ENCODE measurements at regions not wholly inside any gene's neighbourhood (a gene's known extent, or its start where the extent isn't known, plus 50 kb on each side); places are given as distances from the start of the nearest gene placed in this dataset.

GRCh38 chr5:4802044-4802443, 338.1 kb upstream of the ADAMTS16 start:
- Histone ChIP-seq H3K27ac (ENCODE audit: low read depth, low read length) (no peak overlapping the region), H3K27me3 (ENCODE audit: control insufficient read depth in 2 of 2, insufficient read depth in 2 of 2, low read length in 2 of 2) (no peaks in the 10 kb centered on the region), H3K36me3 (ENCODE audit: control insufficient read depth in 2 of 3, insufficient read depth in 3 of 3, low read length in 3 of 3) (no peaks in the 10 kb centered on the region), H3K9me3 (ENCODE audit: control insufficient read depth in 2 of 3, low read length in 3 of 3) (no peaks in the 10 kb centered on the region), H3K4me1 (ENCODE audit: control insufficient read depth in 2 of 2, insufficient read depth in 2 of 2, low read length in 2 of 2) (no peaks in the 10 kb centered on the region), H3K4me3 (ENCODE audit: low read length) (no peak overlapping the region)
- intact Hi-C loops (cut with micrococcal nuclease), result no loop called here
- Mint-ChIP-seq H3K27ac (no peak overlapping the region), H3K27me3 (no peaks in the 10 kb centered on the region), H3K36me3 (no peaks in the 10 kb centered on the region), H3K9me3 (peaks cover 0 to 29% (median 5%) of the 10 kb centered on the region in 11 donors), H3K4me1 (no peaks in the 10 kb centered on the region), H3K4me3 (no peak overlapping the region)
- no peak for DNase-seq
- ChIA-PET POLR2A (no interaction called here), CTCF (no interaction called here)
- ATAC-seq, result no peak

- no peaks in the 10 kb centered on the region for H3K36me3 ChIP-seq (ENCODE audit: control insufficient read depth in 2 of 3, insufficient read depth in 3 of 3, low read length in 3 of 3)
- Mint-ChIP-seq H3K4me3 (no peak overlapping the region), H3K27me3 (no peaks in the 10 kb centered on the region), H3K36me3 (no peaks in the 10 kb centered on the region), H3K4me1 (no peaks in the 10 kb centered on the region), H3K9me3 (peaks cover 0 to 28% (median 8%) of the 10 kb centered on the region in 11 donors), H3K27ac (no peak overlapping the region)
- ChIA-PET CTCF (no interaction called here), POLR2A (no interaction called here)
- no peak for ATAC-seq
- H3K9me3 ChIP-seq (ENCODE audit: control insufficient read depth in 2 of 3, low read length in 3 of 3), result peaks cover 0 to 3% (median 0%) of the 10 kb centered on the region in 3 experiments
- intact Hi-C loops (cut with micrococcal nuclease), result no loop called here
- no peaks in the 10 kb centered on the region for H3K4me1 ChIP-seq (ENCODE audit: control insufficient read depth in 2 of 2, insufficient read depth in 2 of 2, low read length in 2 of 2)
- no peak for DNase-seq
- H3K4me3 ChIP-seq (ENCODE audit: low read length), result no peak overlapping the region
- H3K27me3 ChIP-seq (ENCODE audit: control insufficient read depth in 2 of 2, insufficient read depth in 2 of 2, low read length in 2 of 2), result no peaks in the 10 kb centered on the region
- no peak overlapping the region for H3K27ac ChIP-seq (ENCODE audit: low read depth, low read length)
Measured at GRCh38 chr5:4804691-4805360, 335.3 kb upstream of the ADAMTS16 start.

GRCh38 chr5:4815002-4815401, 325.1 kb upstream of the ADAMTS16 start:
- no peak for ATAC-seq
- H3K27me3 ChIP-seq (ENCODE audit: control insufficient read depth in 2 of 2, insufficient read depth in 2 of 2, low read length in 2 of 2), result no peaks in the 10 kb centered on the region
- H3K4me1 Mint-ChIP-seq, result no peaks in the 10 kb centered on the region
- ChIA-PET POLR2A (no interaction called here), CTCF (no interaction called here)
- peaks cover 0 to 8% (median 0%) of the 10 kb centered on the region in 5 donors for H3K36me3 Mint-ChIP-seq
- H3K4me3 ChIP-seq (ENCODE audit: low read length), result no peak overlapping the region
- peaks cover 0 to 35% (median 14%) of the 10 kb centered on the region in 11 donors for H3K9me3 Mint-ChIP-seq
- no peaks in the 10 kb centered on the region for H3K36me3 ChIP-seq (ENCODE audit: control insufficient read depth in 2 of 3, insufficient read depth in 3 of 3, low read length in 3 of 3)
- no peaks in the 10 kb centered on the region for H3K27me3 Mint-ChIP-seq
- DNase-seq, result no peak
- H3K9me3 ChIP-seq (ENCODE audit: control insufficient read depth in 2 of 3, low read length in 3 of 3), result no peaks in the 10 kb centered on the region
- H3K4me3 Mint-ChIP-seq, result no peak overlapping the region
- H3K4me1 ChIP-seq (ENCODE audit: control insufficient read depth in 2 of 2, insufficient read depth in 2 of 2, low read length in 2 of 2), result no peaks in the 10 kb centered on the region
- H3K27ac ChIP-seq (ENCODE audit: low read depth, low read length), result no peak overlapping the region
- no peak overlapping the region for H3K27ac Mint-ChIP-seq
- intact Hi-C loops (cut with micrococcal nuclease), result no loop called here

GRCh38 chr5:4817767-4818166, 322.4 kb upstream of the ADAMTS16 start:
- Histone ChIP-seq H3K27ac (ENCODE audit: low read depth, low read length) (no peak overlapping the region), H3K36me3 (ENCODE audit: control insufficient read depth in 2 of 3, insufficient read depth in 3 of 3, low read length in 3 of 3) (no peaks in the 10 kb centered on the region)

GRCh38 chr5:4831325-4831724, 308.8 kb upstream of the ADAMTS16 start:
- H3K27me3 Mint-ChIP-seq, result no peaks in the 10 kb centered on the region
- Histone ChIP-seq H3K27me3 (ENCODE audit: control insufficient read depth in 2 of 2, insufficient read depth in 2 of 2, low read length in 2 of 2) (no peaks in the 10 kb centered on the region), H3K4me1 (ENCODE audit: control insufficient read depth in 2 of 2, insufficient read depth in 2 of 2, low read length in 2 of 2) (no peaks in the 10 kb centered on the region), H3K9me3 (ENCODE audit: control insufficient read depth in 2 of 3, low read length in 3 of 3) (no peaks in the 10 kb centered on the region), H3K36me3 (ENCODE audit: control insufficient read depth in 2 of 3, insufficient read depth in 3 of 3, low read length in 3 of 3) (no peaks in the 10 kb centered on the region), H3K4me3 (ENCODE audit: low read length) (no peak overlapping the region), H3K27ac (ENCODE audit: low read depth, low read length) (no peak overlapping the region)
- intact Hi-C loops (cut with micrococcal nuclease), result no loop called here
- DNase-seq (no peak), ATAC-seq (no peak)
- no peaks in the 10 kb centered on the region for H3K36me3 Mint-ChIP-seq
- POLR2A ChIA-PET, result no interaction called here
- no peak overlapping the region for H3K27ac Mint-ChIP-seq
- no peak overlapping the region for H3K4me3 Mint-ChIP-seq
- no peaks in the 10 kb centered on the region for H3K4me1 Mint-ChIP-seq
- H3K9me3 Mint-ChIP-seq, result peaks cover 0 to 7% (median 0%) of the 10 kb centered on the region in 11 donors
- CTCF ChIA-PET, result no interaction called here

More at GRCh38 chr5:4817767-4818166, 322.4 kb upstream of the ADAMTS16 start:
- CTCF ChIA-PET, result no interaction called here
- H3K36me3 Mint-ChIP-seq, result peaks cover 0 to 8% (median 0%) of the 10 kb centered on the region in 5 donors
- no peak overlapping the region for H3K27ac Mint-ChIP-seq
- H3K9me3 Mint-ChIP-seq, result peaks cover 0 to 26% (median 8%) of the 10 kb centered on the region in 11 donors
- H3K27me3 ChIP-seq (ENCODE audit: control insufficient read depth in 2 of 2, insufficient read depth in 2 of 2, low read length in 2 of 2), result no peaks in the 10 kb centered on the region
- POLR2A ChIA-PET, result no interaction called here
- H3K4me1 Mint-ChIP-seq, result no peaks in the 10 kb centered on the region
- ATAC-seq (no peak), DNase-seq (no peak)
- no peak overlapping the region for H3K4me3 ChIP-seq (ENCODE audit: low read length)
- no peak overlapping the region for H3K4me3 Mint-ChIP-seq
- H3K27me3 Mint-ChIP-seq, result no peaks in the 10 kb centered on the region
- H3K4me1 ChIP-seq (ENCODE audit: control insufficient read depth in 2 of 2, insufficient read depth in 2 of 2, low read length in 2 of 2), result no peaks in the 10 kb centered on the region
- intact Hi-C loops (cut with micrococcal nuclease), result no loop called here
- no peaks in the 10 kb centered on the region for H3K9me3 ChIP-seq (ENCODE audit: control insufficient read depth in 2 of 3, low read length in 3 of 3)

- Mint-ChIP-seq H3K27ac (no peak overlapping the region), H3K9me3 (peaks cover 0 to 4% (median 0%) of the 10 kb centered on the region in 11 donors), H3K27me3 (no peaks in the 10 kb centered on the region), H3K36me3 (no peaks in the 10 kb centered on the region), H3K4me1 (no peaks in the 10 kb centered on the region), H3K4me3 (no peak overlapping the region)
- DNase-seq (no peak), ATAC-seq (no peak)
- H3K4me1 ChIP-seq (ENCODE audit: control insufficient read depth in 2 of 2, insufficient read depth in 2 of 2, low read length in 2 of 2), result no peaks in the 10 kb centered on the region
- intact Hi-C loops (cut with micrococcal nuclease), result no loop called here
- H3K9me3 ChIP-seq (ENCODE audit: control insufficient read depth in 2 of 3, low read length in 3 of 3), result no peaks in the 10 kb centered on the region
- no peak overlapping the region for H3K4me3 ChIP-seq (ENCODE audit: low read length)
- no peaks in the 10 kb centered on the region for H3K36me3 ChIP-seq (ENCODE audit: control insufficient read depth in 2 of 3, insufficient read depth in 3 of 3, low read length in 3 of 3)
- POLR2A ChIA-PET, result no interaction called here
- CTCF ChIA-PET, result no interaction called here
- no peak overlapping the region for H3K27ac ChIP-seq (ENCODE audit: low read depth, low read length)
- no peaks in the 10 kb centered on the region for H3K27me3 ChIP-seq (ENCODE audit: control insufficient read depth in 2 of 2, insufficient read depth in 2 of 2, low read length in 2 of 2)
Measured at GRCh38 chr5:4832471-4832870, 307.7 kb upstream of the ADAMTS16 start.

GRCh38 chr5:4833104-4833738, 306.9 kb upstream of the ADAMTS16 start:
- CTCF ChIA-PET, result no interaction called here

More at GRCh38 chr5:4833104-4833738, 306.9 kb upstream of the ADAMTS16 start:
- no peaks in the 10 kb centered on the region for H3K36me3 ChIP-seq (ENCODE audit: control insufficient read depth in 2 of 3, insufficient read depth in 3 of 3, low read length in 3 of 3)
- no peak overlapping the region for H3K4me3 ChIP-seq (ENCODE audit: low read length)
- no peaks in the 10 kb centered on the region for H3K4me1 Mint-ChIP-seq
- POLR2A ChIA-PET, result no interaction called here
- DNase-seq (no peak), ATAC-seq (no peak)
- H3K27ac ChIP-seq (ENCODE audit: low read depth, low read length), result no peak overlapping the region
- H3K36me3 Mint-ChIP-seq, result no peaks in the 10 kb centered on the region
- no peaks in the 10 kb centered on the region for H3K4me1 ChIP-seq (ENCODE audit: control insufficient read depth in 2 of 2, insufficient read depth in 2 of 2, low read length in 2 of 2)
- no peak overlapping the region for H3K4me3 Mint-ChIP-seq
- intact Hi-C loops (cut with micrococcal nuclease), result no loop called here
- peaks cover 0 to 4% (median 0%) of the 10 kb centered on the region in 11 donors for H3K9me3 Mint-ChIP-seq
- no peaks in the 10 kb centered on the region for H3K9me3 ChIP-seq (ENCODE audit: control insufficient read depth in 2 of 3, low read length in 3 of 3)
- no peak overlapping the region for H3K27ac Mint-ChIP-seq
- no peaks in the 10 kb centered on the region for H3K27me3 ChIP-seq (ENCODE audit: control insufficient read depth in 2 of 2, insufficient read depth in 2 of 2, low read length in 2 of 2)
- no peaks in the 10 kb centered on the region for H3K27me3 Mint-ChIP-seq
